Left kidney (tissue), 1 donor: ENCODE measurements at regions not wholly inside any gene's neighbourhood (a gene's known extent, or its start where the extent isn't known, plus 50 kb on each side); places are given as distances from the start of the nearest gene placed in this dataset.

Source experiments
- DNase-seq: peaks from one replicate; pipeline ENCODE4 v3.0.0-alpha.2; 2013

- no peak for DNase-seq
Observed at GRCh38 chr1:4275083-4275482, 375.0 kb upstream of the C1orf174 start.

DNA sequence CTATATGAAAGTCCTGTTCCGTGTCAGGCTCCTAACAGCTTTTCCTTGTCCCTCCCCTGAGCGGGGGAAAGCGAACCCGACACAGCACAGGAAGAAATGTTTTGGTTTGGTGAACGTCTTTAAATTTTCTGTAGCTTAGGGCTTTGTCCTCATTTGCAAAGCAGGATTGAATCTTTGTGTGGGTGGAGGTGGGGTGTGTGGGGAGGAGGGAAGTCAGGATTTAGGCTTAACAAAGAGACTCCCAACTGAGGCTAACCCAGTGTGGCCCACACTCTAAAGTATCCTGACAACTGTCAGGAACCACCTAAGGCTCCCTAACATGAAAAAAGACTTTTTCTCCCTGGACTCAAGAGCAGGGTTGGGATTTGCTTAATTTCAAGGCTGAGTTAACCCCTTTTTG is 376.2 kb upstream of the C1orf174 start:
- no peak for DNase-seq

DNA sequence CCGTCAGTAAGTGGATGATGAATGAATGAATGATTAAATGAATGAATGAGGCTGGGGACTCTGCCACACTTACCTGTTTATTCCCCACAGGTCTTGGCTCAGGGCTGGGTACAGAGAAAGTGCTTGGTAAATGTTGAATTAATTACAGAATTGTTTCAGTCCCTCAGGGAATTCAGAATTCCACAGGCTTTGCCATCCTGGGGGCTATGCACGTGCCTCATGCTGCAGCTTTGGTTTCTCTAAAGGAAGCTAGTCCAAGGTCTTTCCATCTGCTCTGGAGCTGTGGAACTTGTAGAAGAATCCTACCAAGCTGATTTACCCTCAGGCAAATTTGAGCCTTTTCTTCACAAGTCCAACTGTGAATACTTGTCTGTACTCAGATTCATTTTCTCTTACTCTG is 376.8 kb upstream of the AJAP1 start:
- DNase-seq: no peak

GRCh38 chr1:4284976-4285375 is 369.4 kb upstream of the AJAP1 start:
- DNase-seq: no peak

DNA sequence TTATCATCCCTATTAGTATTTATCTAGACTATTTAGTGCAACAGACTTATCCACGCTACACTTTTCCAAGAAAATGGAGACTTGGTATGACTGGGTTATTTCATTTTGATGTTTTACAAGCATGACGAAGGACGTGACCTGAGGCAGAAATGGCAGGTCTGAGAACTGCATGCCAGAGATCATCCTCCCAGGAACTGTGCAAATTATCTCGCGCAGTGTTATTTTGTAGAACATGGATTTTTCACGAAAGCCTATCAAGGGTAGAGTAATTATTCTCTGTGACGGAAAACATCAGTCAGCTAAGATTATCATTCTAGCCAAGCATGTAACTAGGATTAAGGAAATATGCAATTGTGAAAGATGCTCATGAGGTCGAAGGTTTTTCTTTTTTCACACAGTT is 361.5 kb upstream of the AJAP1 start:
- no peak for DNase-seq

GRCh38 chr1:4298361-4299083 is 355.9 kb upstream of the AJAP1 start:
- DNase-seq: no peak

DNA sequence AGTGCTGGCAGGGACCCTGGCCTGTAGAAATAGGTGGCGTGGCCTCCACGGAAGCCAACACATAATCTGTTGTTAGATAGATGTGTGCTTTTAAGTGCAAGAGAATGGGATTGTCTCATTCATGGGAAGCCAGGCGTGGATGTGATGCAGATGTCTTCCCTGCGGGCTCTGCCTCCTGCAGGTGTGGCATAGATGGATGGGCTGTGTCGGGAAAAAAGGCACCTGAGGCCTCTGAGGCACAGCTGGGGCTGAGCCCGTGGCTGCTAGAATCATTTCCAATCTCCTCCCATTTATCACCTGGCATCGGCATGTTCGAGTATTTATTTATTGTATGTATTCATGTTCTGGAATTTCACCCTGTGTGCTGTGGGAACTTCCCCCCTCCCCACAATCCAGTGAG is 353.4 kb upstream of the AJAP1 start:
- DNase-seq: no peak

DNA sequence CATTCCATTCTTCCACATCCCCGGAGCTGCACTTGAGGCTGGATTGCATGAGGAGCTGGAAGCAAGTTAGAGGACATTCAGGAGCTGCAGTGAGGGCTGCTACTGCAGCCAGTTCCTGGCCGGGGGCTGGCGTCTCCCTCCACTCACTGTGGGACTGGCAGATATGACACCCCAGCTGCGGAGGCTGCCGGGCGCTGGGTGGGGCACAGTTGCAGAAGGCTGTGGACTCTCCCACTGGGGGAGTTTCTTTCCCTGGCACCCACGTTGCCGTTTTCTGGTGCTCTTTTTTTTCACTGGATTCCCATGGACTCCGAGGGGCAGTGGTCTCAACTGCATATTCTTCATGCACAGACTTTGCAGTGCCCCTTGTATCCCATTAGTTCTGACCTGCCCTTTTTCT is 351.1 kb upstream of the AJAP1 start:
- no peak for DNase-seq

DNA sequence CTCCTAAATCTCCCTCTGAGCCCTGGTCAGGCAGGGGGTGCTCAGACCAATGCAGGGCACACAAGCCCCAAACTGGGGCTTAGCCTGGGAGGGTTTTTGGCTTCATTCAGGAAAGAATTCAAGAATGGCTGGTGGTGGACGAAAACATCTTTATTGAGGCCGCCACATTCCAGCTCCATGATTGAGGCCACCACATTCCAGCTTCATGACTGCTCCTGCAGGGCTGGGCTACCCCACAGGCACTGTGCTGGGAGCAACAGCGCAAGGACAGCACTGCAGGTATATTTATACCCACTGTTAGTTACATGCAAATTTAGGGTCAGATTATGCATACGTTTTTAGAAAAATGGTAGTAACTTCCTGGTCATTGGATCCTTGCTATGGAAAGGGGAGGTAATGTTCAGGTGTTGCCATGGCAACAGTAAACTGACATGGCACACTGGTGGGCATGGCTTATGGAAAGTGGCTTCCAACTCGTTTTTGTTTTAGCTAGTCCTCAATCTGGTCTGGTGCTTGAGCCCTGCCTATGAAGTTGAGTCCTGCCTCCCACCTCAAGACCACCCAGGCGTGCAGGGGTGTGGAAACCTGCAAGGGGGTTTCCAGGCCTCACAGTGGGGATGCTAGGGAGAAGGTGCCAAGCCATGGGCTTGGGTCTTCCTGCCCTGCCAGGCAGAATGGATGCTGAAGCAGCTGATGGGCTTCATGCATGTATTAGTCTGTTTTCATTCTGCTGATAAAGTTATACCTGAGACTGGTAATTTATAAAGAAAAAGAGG is 348.7 kb upstream of the AJAP1 start:
- no peak for DNase-seq

DNA sequence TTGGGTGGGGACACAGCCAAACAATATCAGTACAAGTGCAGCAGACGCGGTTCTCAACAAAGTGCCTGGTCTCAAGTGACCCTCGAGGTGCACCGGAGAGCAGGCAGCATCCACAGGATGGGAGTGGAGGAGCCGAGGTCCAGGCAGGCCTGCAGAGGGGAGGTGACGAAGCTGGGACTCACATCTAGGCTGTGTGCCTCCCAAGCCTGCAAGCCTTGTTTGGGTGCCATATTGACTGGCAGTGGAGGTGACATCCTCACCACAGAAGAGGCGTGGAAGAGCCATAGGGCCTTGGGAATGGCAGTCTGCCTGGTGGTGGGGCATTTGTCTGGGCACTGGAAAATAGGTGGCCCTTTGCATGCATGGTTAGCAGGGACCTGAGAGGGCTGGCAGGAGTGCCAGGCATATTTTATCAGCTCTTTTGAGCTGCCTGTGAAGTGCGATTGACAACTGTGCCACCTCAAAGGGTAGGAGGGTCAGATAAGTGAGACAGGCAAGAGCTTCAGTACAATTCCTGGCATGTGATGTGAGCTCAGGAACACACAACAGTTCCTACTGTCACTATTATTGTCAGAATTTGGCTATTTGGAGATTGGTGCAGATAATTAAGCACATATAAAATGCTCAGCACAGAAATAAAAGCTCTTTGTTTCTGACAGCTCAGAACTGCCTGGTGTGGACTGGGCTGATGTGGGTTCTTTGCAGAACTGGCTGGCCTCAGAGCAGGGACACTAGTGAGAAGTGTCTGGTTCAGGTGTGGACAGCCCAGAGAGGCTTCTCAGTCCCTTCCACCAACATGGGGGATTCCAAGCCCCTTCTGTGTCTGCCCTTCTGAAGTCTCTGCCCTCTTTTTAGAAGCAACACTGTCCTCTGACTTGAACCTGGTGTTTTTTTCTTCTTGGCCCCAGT is 347.6 kb upstream of the AJAP1 start:
- no peak for DNase-seq

DNA sequence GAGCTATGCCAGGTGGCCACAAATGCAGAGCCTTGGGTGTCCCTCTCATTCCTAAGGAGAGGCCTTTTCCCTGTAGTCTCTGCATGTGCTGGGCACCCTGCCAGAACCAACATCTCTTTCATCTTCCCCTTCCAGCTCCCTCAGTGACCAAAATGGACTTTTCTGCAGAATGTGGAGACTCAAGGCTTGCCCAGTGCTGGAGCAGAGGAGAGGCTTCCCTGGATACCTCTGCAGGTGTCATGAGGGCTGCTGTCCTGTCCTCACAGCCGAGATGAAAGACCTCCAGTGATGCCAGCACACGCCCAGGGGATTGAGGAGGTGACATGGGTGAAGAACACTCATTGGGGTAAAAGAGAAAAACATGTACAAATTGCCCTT is 347.0 kb upstream of the AJAP1 start:
- no peak for DNase-seq

GRCh38 chr1:4307911-4308545 is 346.4 kb upstream of the AJAP1 start:
- DNase-seq: no peak

DNA sequence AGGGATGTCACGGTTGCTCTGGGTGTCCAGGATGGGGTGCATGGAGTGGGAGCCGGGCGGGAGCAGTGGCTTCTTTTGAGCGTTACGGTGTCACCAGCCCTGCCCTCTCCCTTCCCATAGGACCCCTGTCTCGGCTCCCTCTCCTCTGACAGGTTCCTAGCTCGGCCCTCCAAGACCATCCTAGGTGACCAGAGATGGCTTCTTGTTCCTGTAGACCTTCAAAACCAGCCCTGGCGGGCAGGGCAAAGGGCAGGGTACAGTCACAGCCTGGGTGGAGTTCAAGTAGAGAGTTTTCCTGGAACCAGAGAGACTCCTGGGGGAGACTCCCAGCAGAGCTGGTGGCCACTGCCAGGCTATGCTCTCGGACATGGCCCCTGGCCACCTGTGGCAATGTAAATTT is 345.6 kb upstream of the AJAP1 start:
- no peak for DNase-seq

DNA sequence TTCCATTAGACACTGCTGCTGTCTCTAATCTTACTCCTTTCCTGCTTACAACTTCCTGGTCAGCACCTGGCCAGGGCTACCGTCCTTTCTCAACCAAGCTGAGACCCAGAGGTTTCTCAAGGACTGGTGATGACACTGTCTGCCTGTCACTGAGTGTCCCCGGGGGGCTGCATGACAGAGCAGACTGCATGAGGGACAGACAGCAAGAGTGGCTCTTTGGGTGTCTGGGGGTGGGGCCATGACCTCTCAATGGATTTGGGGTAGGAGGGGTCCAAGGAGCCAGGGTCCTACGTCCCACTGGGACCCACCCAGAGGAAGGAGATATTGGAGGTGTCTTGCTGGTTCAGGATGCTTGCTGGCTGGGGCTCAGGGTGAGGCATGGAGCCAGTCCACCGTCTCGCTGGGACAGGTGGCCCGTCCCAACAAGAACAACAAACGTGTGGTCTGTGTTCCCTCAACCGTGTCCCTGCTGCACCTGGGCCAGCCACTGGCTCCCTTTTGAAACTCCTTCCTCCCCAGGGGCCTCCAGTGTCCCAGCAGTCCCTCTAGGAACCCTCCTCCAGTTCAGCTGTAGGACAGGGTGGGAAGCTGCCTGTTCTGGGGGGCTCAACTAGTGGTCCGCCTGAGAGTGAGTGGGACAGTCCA is 344.6 kb upstream of the AJAP1 start:
- no peak for DNase-seq

DNA sequence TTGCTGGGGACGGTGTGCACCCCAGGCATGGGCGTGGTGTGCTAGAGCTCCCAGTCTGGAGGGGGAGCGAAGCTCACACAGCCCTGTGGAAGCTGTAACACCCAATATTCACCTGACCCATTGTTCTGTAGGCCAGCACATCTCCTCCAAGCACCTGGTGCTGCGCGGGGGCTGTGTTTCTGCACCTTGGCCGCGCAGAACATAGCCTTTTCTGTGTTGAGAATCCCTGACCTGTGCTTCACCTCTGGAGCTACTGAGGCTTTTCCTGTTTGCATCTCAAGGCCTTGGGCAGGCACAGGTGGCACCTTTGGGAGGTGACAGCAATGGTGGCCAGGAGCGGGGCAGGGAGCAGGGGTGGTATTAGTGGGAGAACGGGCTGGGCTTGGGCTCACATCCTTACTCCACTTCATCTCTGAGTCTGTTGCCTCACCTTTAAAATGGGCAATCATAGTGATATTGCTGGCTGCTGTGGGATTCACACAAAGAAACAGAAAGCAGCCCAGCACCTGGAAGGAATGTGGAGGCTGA is 343.9 kb upstream of the AJAP1 start:
- no peak for DNase-seq

DNA sequence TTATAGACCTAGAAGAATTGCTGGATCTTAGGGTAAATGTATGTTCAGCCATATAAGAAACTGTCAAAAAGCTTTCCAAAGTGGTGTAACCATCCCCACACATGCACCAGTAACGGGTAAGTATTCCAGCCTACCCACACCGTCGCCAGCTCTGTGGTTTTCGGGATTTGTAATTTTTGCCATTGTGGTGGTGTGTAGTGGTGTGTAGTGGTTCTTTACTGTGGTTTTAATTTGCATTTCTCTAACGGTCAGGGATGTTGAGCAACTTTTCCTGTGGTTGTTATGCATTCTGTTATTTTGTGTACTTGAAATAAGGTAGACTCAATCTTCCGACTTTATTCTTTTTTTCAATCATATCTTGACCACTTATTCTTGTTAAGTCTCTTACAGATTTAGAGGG is 342.4 kb upstream of the AJAP1 start:
- no peak for DNase-seq

GRCh38 chr1:4315202-4315601 is 339.2 kb upstream of the AJAP1 start:
- no peak for DNase-seq

GRCh38 chr1:4317207-4317606 is 337.2 kb upstream of the AJAP1 start:
- DNase-seq: no peak

DNA sequence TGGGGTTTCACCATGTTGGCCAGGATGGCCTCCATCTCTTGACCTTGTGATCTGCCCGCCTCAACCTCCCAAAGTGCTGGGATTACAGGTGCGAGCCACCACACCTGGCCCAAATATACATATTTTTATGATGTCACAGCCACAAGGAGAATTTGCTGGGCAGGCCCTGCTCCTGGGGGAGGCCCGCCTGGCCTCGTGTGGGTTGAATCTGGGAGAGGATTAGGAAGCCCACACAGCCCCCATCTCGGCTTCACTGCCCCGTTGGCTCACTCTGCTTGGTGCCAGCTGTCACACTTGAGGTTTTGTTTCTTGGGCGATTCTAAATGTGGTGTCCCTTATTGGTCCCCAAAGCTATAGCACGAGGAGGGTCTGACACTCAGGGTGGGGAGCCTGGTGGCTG is 335.7 kb upstream of the AJAP1 start:
- no peak for DNase-seq

DNA sequence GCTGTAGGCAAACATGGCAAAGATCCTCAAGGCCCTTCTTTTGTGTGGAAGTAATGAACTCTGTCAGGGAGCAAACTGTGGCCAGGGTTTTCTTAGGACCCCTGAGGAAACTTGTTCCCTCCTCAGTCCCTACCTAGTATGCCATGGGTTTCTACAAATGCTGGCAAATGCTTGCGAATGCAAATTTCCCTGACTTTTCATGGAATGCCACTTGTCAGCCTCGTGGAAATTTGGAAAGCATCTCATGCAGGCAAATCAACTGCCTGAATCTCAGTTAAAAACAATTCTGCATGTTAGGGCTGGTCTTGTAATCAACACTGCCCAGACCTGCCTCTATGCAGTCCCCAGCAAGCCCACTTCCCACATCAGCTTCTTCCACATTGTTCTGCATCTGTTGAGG is 334.9 kb upstream of the AJAP1 start:
- DNase-seq: no peak

DNA sequence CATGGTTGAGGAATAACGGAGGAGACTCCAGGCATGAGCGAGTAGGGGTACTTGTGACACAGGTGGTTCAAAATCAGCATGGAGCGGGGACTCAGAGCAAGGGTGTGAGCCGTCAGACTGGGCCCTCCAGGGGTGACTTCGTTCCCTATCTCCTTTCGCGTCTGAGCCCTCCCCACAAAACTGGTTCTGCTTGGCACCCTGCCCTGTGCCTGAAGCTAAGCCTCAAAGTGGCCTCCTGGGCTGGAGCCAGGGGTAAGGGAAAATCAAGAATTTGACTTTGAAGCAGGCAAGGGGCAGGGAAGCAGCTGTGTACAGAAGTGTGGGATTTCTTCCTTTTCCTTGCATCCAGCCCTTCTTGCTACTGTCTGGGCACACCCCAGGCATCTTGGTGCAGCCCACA is 331.5 kb upstream of the AJAP1 start:
- DNase-seq: no peak

DNA sequence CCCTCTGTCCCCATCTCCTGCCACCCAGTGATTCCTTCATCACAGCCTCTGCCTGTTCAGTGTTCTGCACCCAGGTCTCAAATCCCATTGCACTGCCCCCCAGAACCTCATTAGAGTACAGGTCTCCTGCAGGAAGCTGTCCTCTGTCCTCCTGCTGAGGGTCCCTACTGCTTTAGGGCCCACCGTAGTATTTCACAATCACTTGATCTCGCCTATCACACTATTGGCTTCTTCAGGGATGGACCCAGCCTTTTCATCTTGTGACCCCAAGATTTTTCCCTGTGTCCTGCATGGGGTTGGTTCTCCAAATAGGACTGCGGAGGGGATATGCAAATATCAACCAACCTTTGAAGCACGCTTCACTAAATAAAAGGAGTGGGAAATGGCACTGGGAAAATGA is 331.1 kb upstream of the AJAP1 start:
- DNase-seq: no peak
